Stimulated activated CD4-positive, alpha-beta T cell treated with anti-CD3 and anti-CD28 coated beads, Interleukin-1b, Interleukin-23, amount 100 ng/mL, for 48 hours (primary cell): ENCODE measurements at regions not wholly inside any gene's neighbourhood (a gene's known extent, or its start where the extent isn't known, plus 50 kb on each side); places are given as distances from the start of the nearest gene placed in this dataset.
"Not testable (repeated sequence)": the region's sequence is repeated elsewhere in the genome, so short reads cannot be mapped to it uniquely, and the experiment has no call there.

Experiments used
- DNase-seq: peaks from one replicate; pipeline ENCODE4 v3.0.0-alpha.2; 2020

GRCh38 chr1:60886090-60886489 is 196.3 kb upstream of the NFIA start:
- DNase-seq, result no peak

- DNase-seq, result no peak
These were observed 202.2 kb upstream of the NFIA start for GRCh38 chr1:60880202-60880601.

- no peak for DNase-seq
These were observed 204.0 kb upstream of the NFIA start for GRCh38 chr1:60878323-60878722.

GRCh38 chr1:60877376-60877775 is 205.0 kb upstream of the NFIA start:
- no peak for DNase-seq

- no peak for DNase-seq
These were observed 205.4 kb upstream of the NFIA start for GRCh38 chr1:60876952-60877351.

GRCh38 chr1:60875138-60875537 is 207.2 kb upstream of the NFIA start:
- no peak for DNase-seq

GRCh38 chr1:60874718-60875117 is 207.6 kb upstream of the NFIA start:
- peak; percentile 31 for DNase-seq

GRCh38 chr1:60873396-60873795 is 209.0 kb upstream of the NFIA start:
- not testable (repeated sequence) for DNase-seq

GRCh38 chr1:60872426-60873054 is 209.8 kb upstream of the NFIA start:
- no peak for DNase-seq

GRCh38 chr1:60870269-60870865 is 212.0 kb upstream of the NFIA start:
- no peak for DNase-seq

GRCh38 chr1:60868901-60869663 is 213.3 kb upstream of the NFIA start:
- no peak for DNase-seq

- DNase-seq, result no peak
These were observed 214.6 kb upstream of the NFIA start for GRCh38 chr1:60867782-60868181.

- no peak for DNase-seq
These were observed 215.3 kb upstream of the NFIA start for GRCh38 chr1:60866917-60867531.

- no peak for DNase-seq
These were observed 216.0 kb upstream of the NFIA start for GRCh38 chr1:60866226-60866900.

GRCh38 chr1:60865166-60865565 is 217.2 kb upstream of the NFIA start:
- DNase-seq, result no peak

GRCh38 chr1:60864722-60865121 is 217.6 kb upstream of the NFIA start:
- no peak for DNase-seq

GRCh38 chr1:60863131-60863530 is 219.2 kb upstream of the NFIA start:
- no peak for DNase-seq

- DNase-seq, result no peak
These were observed 220.3 kb upstream of the NFIA start for GRCh38 chr1:60861961-60862567.

- no peak for DNase-seq
These were observed 223.2 kb upstream of the NFIA start for GRCh38 chr1:60859111-60859510.

- no peak for DNase-seq
These were observed 224.5 kb upstream of the NFIA start for GRCh38 chr1:60857851-60858250.

GRCh38 chr1:60850084-60850483 is 232.3 kb upstream of the NFIA start:
- DNase-seq, result no peak

GRCh38 chr1:60849401-60849800 is 233.0 kb upstream of the NFIA start:
- DNase-seq, result no peak
